Dedifferentiated amniotic fluid mesenchymal stem cell (primary cell): ENCODE measurements at regions not wholly inside any gene's neighbourhood (a gene's known extent, or its start where the extent isn't known, plus 50 kb on each side); places are given as distances from the start of the nearest gene placed in this dataset.
"Not testable (repeated sequence)": the region's sequence is repeated elsewhere in the genome, so short reads cannot be mapped to it uniquely, and the experiment has no call there.

Experiments
- DNase-seq: peaks from one replicate; pipeline ENCODE4 v3.0.0-alpha.2; 2016; ENCODE audit errors: extremely low spot score

DNA sequence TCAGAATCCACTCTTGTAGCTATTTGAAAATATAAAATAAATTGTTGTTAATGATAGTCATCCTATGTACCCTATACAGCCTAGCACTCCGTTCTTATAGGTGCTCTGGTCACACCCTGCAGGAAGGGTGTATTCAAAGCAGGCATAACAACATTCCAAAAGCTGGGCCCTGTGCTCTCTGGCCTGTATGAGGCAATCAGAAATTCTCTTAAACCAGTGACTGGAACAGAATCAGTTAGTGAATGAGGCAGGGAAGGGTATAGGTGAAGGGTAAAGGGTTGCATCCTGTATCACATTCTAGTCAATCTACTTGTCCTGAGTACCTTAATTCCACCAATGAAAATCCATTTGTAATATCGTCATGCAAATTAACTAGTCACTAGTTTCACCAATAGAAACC, 154.5 kb upstream of the ZNF217 start:
- no peak for DNase-seq

DNA sequence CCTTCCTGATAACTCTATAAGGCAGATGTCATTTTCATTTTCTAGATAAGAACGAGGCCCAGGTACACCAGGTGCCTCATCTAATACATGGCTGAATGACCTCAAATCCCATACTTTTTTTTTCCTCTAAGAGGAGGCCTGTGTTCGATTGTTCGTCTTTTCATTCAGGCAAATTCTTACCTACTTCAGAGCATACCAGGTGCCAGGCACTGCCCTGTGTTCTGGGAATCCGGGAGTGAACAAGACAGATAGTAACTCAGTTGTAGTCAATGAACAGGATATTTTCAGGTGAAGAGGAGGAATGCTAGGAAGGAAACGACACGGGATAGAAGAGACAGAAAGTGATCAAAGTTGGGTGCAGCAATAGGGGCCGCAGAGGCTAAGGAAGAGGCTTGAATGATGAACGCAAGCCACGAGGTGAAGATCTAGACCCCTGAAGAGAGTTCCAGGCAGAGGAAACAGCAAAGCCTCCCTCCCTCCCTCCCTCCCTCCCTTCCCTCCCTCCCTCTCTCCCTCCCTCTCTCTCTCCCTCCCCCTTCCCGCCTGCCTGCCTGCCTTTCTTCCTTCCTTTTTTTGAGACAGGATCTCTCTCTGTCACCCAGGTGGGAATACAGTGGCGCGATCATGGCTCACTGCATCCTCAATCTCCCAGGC, 150.1 kb upstream of the ZNF217 start:
- DNase-seq: no peak

DNA sequence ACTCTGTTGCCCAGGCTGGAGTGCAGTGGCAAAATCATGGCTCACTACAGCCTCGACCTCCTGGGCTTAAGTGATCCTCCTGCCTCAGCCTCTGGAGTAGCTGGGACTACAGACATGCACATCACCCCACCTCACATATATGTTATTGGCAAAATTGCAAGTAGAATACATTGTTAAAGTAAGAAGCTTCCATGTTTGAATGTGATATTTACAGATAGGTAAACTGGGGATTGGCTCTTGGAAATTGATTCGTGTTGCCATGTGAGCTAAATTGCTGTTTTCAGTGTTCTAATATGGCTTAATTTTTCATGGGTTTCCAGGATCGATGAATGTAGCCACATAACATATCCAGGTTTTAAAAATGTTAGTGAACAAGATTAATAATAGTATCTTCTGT, 149.0 kb upstream of the ZNF217 start:
- no peak for DNase-seq

DNA sequence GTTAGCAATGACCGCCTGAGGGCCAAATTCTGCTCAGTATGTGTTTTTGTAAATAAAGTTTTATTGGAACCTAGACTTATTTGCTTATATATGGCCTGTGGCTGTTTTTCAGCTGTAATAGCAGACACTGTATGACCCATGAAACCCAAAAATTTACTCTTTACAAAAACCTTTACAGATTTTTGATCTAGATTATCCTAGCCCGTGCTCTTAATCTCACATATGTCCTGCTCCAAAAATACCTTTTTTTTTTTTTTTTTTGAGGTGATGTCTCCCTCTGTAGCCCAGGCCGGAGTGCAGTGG, 148.0 kb upstream of the ZNF217 start:
- DNase-seq: no peak

DNA sequence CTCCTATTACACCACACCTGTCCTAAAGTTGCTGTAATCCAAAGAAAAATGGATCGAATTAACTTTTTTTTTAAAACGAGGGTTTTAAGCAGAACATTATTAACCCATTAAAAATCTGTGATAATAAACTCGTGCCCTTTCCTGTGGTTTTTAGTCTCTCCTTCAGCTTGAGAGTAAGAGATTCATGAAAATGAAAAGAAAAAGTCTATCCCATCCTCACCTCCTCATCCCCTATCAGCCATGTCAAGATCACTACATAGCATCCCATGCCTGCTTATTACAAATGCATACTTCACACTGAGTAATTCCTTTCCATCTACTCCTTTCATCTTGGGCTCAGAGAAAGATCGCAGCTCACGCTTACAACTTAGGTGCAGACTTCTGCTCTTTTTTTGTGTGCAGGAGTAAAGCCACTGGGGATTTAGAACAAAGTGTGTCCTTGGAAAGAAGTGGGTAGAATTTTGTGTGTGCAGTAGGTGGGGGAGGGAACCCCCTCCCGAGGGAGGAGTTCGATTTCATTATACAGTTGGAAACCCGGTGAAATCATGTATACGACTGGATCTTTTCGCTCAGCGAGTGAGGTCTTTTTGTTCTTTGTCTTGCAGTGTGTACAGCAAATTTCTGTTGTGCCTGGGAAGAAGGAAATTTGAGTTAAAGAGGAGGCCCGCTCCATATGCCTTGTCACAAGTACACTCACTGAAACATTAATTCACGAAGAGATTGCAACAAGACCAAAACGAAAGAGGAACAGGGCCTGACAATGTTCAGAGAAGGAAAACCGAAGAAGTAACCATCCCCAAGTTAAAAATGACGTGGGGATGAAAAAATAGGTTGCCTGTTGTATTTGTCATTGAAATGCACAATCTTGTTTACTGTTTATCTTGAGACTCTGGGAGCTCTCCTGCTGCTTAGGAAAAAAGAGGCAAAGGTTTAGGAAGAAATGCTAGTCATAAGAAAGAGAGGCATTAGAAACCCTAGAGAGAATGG, 146.5 kb upstream of the ZNF217 start:
- DNase-seq: no peak

DNA sequence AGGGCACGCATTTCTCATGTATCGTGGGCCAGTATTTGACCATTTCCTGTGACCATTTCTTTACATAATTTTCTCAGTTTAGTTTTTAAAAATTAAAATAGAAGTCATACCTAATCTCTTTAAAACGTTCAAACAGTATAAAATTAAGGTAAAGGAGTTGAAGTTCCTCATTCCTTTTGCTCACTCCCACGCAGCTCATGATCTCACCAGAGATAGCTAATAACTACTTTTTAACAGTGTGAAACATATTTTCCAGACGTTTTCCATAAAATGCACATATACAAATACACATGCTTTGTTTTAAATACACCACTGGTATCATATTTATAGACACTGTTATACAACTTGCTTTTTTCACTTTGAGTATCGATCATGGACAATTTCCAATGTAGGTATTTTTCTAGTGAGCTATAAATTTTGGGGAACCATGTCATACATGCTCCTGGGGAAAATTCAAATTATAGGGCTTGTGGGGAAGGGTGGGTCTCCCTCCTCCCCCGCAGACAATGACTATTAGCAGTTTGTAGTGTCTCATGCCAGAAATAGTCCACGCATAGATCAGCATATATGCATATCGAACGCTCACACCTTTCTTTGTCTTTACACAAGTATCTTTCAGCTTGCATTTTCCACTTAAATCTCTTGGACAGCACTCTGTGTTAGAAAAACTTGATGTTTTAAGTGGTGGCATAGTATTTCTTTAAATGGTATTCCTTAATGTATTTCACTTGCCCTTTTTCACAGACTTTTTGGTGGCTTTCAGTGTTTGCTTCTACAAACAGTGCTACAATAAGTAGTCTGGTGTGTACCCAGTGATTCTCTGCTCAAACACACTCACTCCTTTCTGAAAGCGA, 145.5 kb upstream of the ZNF217 start:
- no peak for DNase-seq

DNA sequence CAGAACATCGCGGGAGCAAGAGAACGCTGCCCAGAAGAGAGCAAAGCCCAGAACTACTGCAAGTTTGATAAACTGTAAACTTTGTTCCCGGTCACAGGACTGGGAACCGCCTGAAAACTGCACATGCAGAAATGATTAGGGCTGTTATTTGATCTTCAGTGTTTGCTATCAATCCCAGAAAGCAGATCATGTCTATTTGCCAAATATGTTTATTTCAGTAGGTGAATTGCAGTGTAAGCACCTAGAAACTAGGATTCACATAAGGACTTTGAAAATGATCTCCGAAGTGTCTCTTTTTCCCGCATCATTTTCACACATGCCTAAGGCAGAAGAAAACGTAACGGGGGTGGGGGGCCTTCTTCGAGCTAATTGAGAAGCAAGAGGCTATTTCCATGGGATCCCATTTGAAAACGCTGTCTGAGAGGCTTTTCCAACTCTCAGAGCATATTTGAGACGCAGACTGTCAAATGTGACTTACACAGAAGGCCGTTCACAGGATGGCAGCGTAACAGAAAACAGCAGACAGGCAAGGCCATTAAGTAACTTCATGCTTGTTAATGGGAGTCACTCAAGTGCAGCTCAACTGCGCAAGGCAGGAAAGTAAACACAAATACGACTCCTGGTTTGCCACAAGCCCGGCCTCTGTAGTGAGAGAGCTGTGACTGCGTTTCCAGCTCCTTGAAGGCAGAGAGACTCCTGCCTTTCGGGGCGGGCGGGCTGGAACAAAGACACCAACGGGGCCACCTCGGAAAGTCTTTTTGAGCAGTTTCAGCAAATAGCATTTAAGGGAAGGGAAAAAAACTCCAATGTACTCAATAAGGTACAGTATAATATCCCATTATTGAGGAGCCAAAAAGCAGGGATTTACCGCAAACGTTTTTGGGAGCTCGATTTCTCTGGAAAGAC, 144.7 kb upstream of the ZNF217 start:
- peak; percentile 42 for DNase-seq

DNA sequence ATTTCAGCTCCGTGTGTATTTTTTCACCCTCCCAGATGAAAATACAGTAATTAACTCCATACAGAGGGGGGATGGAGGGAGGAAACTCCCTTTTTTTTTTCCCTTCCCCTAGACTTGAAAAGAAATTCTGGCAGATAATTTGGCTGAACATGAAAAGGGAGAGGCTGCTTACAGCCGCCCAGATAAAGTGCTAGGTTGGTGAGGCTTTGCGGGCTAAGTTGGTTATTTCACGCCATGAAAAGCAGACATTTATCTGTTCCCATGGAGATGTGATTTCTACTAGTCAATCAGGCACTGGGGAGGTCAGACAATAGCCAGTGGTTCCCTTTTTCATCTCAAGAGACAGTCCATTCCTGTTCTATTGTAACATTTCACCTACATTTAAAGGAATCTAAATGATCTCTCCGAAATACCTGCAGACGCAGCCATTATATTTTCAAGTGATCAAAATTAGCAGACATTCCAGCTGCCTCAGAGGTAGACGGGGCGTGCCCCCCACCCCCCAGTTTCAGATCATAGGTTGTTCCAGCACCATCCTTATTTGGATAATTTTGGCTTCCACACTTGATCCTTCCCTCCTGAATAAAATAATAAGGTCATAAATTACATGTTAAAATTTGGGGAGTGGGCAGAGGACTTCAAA, 143.9 kb upstream of the ZNF217 start:
- peak; percentile 27 for DNase-seq

DNA sequence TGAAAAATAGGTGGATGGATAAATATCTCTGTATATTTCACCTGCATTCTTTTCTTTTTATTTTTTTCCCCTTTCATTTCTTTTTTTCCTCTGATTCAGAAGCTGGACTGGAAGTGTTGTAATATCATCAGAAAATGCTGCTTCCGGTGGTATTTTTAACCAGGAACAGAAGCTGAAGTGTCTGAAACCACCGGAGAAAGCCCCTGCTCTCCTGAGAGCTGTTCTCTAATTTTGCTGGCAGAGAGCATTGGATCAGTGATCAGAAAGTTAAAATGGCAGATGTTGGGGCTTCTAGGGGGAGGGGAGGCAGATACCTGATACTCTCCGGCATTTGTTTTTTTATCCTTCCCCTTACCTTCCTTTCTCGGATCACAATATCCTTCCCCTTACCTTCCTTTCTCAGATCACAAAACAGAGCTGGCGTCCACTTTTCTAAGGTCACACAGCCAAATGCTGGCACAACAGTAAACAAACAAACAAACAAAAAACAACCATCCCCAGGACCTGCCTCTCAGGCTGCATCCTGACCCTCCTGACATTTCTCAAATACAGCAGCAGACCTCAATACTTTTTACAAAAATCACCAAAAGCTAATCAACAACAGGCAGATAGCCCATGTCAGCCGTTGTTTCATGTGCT, 143.2 kb upstream of the ZNF217 start:
- DNase-seq: peak; percentile 29

DNA sequence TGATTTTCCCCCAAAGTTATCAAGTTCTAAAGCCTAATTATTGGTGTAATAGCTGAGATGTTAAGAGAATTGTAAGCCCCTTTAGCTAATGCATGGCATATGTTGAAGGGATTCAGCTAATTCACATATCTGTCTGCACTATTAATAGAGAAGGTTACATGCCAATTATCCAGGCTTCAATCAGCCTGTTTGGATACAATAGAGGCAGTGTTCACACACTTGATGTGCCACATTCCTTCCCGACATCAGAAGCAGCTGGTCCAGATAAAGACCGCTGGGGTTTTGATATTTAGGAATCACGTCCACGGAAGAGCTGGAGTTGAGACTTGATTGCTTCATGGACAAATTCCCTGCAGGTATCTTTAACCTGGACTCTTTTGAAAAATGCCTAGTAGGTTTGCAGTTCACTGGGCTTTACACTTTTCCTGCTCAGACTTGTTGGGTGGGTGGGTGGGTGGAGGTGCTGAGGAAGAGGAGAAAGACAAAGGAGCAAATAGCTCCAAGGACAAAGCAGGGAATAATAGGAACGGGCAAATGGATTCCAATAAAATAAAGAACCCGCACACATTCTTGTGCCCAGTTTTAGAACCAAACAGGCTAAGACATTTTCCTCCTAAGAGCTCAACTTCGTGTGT, 142.6 kb upstream of the ZNF217 start:
- no peak for DNase-seq

DNA sequence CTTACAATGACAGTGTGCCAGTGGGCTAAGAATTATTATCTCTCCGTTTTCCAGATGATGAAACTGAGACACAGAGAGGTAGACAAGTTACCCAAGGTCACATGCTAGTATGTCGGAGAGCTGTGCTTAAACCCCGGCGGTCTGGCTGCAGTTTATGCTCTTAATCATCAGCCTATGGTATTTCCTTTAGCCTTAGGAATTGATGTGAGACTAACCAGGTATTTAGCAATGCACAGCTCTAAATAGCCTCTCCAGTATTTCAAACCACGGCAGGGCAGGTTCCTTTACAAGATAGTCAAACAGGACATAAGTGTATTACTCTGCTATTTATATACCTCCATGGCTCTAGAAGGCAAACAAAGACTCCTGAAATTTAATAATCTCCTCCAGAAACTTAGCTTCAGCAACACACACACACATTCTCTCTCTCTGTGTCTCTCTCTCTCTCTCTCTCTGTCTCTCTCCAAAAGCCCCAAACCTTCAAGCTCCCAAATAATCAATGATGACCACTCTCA, 142.0 kb upstream of the ZNF217 start:
- DNase-seq: peak; percentile 84

DNA sequence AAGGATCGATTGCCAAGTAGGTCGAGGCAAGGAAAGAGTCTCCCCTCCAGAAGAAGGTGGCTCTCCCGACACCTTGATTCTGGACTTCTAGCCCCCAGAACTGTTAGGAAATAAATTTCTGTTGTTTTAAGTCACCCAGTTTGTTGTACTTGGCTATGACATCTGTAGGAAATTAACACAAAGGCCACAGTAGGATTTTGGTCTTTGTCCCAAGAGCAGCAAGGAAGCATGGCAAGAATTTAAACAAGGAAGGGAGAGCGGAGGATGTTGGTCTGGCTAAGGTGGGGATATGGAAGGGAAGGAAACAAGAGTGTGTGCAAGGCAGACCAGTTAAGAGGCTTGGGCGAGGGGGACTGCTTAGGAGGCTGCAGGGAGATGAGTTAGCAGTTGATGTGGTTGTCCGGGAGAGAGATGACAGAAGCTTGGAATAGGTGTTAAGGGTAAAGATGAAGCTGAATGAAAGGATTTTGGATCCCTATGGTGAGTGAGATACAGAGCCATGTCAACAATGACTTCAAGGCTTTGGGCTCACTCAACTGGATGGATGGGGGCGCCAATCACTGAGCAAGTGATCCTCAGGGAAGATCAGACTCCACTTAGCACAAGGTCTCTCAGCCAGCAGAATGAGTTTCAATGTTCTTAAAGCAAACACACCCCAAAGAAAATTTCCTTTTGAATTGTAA, 140.5 kb upstream of the ZNF217 start:
- no peak for DNase-seq

DNA sequence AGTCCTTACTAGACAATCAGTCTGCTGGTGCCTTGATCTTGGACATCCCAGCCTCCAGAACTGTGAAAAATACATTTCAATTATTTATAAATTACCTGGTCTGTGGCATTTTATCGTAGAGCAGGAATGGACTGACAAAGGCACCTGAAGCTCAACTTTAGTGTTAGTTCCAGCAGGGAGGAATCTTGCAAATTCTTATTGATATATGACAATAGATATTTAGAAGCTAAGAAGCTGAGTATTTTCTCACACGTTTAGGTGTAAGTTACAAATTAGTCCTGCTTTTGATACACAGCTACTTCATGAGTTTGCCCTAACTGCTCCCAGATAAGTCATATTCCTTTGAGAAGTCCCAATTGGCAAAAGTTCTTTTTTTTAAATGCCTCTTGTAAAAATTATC, 138.0 kb upstream of the ZNF217 start:
- no peak for DNase-seq

DNA sequence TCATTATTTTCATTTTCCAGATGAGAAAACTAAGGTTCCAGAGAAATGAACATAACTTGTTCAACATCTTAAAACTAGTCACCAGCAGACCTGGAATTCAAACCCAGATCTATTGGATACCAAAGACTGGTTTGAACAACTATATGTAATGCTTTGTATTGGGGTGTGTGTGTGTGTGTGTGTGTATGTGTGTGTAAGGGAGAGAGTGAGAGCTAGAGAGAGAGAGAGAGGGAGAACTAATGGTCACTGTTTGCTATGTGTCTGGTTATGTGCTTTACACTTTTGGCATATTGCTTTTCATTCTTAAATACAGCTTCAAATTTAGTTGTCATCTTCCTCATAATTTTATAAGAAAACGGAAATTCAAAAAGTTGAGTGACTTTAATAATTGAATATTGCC, 134.7 kb upstream of the ZNF217 start:
- no peak for DNase-seq

DNA sequence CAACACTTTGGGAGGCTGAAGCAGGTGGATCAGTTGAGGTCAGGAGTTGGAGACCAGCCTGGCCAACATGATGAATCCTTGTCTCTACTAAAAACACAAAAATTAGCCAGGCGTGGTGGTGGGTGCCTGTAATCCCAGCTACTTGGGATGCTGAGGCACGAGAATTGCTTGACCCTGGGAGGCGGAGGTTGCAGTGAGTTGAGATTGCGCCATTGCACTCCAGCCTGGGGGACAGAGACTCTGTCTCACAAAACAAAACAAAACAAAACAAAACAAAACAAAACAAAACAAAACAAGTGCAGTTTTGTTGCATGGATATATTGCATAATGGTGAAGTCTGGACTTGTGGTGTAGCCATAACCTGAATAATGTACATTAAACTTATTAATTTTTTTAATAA, 133.6 kb upstream of the ZNF217 start:
- DNase-seq: not testable (repeated sequence)

DNA sequence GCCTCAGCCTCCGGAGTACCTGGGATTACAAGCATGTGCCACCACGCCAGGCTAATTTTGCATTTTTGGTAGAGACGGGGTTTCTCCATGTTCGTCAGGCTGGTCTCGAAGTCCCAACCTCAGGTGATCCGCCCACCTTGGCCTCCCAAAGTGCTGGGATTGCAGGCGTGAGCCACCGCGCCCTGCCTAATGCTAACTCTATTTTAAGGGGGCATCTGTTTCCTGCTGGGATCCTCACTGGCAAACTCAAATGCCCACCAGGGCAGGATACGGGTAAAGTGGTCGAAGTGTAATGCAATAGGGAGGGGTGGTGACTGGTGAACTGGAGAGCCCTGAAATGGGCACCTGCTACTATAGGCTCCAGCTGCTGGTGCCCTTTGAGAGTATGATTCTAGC, 131.9 kb upstream of the ZNF217 start:
- DNase-seq: no peak

DNA sequence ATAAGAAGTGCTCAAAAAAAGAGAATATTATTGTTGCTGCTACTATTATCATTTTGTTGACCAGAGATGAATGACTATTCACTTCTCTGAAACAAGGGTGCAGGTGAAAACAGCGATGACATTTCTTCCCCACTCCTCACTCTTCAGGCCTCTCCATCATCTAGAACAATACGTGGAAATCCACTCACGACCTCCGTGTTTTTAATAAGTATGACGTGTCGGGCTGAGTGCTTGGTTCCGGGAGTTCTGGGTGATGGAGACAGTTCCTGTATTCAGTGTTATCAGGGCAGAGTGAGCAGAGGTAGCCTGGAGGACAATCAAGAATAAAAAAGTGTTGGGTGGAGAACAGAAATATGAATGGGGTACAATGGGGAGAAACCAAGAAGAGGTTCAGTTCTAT, 130.0 kb upstream of the ZNF217 start:
- DNase-seq: no peak

DNA sequence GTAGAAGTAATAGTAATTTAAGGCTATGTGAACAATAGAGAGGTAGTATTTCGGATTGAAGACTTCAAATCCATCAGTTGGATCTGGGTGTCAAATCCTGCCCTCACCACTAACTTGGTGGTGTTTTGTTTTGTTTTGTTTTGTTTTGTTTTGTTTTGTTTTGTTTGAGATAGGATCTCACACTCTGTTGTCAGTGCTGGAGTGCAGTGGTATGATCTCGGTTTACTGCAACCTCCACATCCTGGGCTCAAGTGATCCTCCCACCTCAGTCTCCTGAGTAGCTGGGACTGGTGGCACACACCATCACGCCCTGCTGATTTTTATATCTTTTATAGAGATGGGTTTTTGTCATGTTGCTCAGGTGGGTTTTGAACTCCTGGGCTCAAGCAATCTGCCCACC, 129.4 kb upstream of the ZNF217 start:
- DNase-seq: no peak

DNA sequence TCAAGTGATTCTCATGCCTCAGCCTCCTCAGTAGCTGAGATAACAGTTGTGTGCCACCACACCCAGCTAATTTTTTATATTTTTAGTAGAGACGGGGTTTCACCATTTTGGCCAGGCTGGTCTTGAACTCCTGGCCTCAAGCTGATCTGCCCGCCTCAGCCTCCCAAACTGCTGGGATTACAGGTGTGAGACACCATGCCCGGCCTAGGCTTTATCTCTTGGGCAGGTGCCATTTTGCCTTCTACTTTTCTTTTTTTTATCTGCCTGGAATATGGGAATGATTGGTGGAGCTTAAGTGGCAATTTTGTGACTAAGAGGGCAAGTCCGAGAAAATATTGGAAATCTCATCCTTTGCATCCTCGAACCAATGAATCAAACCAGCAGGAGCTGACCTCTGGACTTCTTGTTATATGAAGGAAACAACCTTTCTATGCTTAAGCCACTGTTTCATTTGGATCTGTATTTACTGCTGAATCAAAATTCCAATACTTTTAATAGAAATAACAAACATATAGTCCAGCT, 128.9 kb upstream of the ZNF217 start:
- DNase-seq: no peak
